ENCODE measurements at regions not wholly inside any gene's neighbourhood (a gene's known extent, or its start where the extent isn't known, plus 50 kb on each side); places are given as distances from the start of the nearest gene placed in this dataset.

DNA sequence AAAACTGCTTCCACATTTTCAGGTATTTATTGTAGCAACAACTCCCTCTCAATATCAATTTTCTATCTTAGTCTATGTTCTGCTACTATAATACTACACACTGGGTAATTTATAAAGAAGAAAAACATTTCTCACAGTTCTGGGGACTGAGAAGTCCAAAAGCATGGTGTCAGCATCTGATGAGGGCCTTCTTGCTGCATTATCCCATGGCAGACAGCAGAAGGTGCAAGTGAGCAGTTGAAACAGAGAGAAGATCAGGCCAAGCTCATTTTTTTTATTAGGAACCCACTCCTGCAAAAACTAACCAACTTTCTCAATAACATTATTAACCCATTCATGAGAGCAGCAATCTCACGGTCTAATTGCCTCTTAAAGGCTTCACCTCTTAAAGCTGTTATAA is 376.0 kb downstream of the RAB28 start:
- no peak for TF ChIP-seq POLR2A (IDR thresholded peaks at IDR 0.05)
- TF ChIP-seq, protein P1, sequence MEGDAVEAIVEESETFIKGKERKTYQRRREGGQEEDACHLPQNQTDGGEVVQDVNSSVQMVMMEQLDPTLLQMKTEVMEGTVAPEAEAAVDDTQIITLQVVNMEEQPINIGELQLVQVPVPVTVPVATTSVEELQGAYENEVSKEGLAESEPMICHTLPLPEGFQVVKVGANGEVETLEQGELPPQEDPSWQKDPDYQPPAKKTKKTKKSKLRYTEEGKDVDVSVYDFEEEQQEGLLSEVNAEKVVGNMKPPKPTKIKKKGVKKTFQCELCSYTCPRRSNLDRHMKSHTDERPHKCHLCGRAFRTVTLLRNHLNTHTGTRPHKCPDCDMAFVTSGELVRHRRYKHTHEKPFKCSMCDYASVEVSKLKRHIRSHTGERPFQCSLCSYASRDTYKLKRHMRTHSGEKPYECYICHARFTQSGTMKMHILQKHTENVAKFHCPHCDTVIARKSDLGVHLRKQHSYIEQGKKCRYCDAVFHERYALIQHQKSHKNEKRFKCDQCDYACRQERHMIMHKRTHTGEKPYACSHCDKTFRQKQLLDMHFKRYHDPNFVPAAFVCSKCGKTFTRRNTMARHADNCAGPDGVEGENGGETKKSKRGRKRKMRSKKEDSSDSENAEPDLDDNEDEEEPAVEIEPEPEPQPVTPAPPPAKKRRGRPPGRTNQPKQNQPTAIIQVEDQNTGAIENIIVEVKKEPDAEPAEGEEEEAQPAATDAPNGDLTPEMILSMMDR (IDR thresholded peaks at IDR 0.05), result no peak
- no peak for TF ChIP-seq POLR2AphosphoS5 (IDR thresholded peaks at IDR 0.05)
- 91% methylated on average over 1 of the region's 1 CpG for WGBS
- Histone ChIP-seq H3K9me3 (no peaks in the 10 kb centered on the region), H3K4me1 (replicated peaks) (no peaks in the 10 kb centered on the region), H3K27me3 (replicated peaks; ENCODE audit: insufficient read depth) (no peaks in the 10 kb centered on the region), H3K27ac (no peak overlapping the region), H3K36me3 (no peaks in the 10 kb centered on the region), H3K4me3 (no peak overlapping the region)
- intact Hi-C loops (cut with DNase I), result no loop called here
- no peak for DNase-seq (ENCODE audit: low spot score)

DNA sequence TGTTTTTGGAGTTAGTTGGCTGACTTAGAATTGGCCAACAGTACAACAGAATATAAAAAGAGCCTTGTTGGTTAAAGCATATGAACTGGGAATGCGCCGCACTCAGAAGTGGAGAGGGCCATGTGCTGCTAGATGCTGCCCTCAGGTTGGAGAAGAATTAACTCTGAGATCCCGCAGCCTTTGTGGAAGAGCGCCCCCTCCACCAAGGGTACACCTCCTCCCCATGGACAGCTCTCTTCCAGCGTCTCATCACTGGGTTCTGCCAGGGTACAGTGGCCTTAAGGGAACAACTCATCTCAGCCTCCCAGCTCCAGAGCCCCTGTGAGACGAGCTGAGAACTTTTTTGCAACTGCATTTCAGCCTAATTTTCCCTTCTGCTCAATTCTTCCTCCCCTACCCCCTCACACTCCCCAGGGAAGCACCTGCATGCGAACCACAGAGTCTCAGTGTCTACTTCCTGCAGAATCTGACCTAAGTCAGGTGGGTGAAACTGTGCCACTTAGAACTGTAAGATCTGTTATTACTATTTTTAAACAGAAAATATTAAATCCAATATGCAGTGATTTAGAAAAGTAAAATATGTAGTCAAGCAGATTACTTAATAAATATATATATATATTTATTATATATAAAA is 380.6 kb downstream of the RAB28 start:
- 74% methylated on average over 7 of the region's 7 CpGs for WGBS
- Histone ChIP-seq H3K4me1 (replicated peaks) (no peaks in the 10 kb centered on the region), H3K4me3 (no peak overlapping the region), H3K27me3 (replicated peaks; ENCODE audit: insufficient read depth) (no peaks in the 10 kb centered on the region), H3K9me3 (no peaks in the 10 kb centered on the region), H3K27ac (no peak overlapping the region), H3K36me3 (no peaks in the 10 kb centered on the region)
- intact Hi-C loops (cut with DNase I), result no loop called here
- DNase-seq (ENCODE audit: low spot score), result no peak
- no peak for TF ChIP-seq POLR2AphosphoS5 (IDR thresholded peaks at IDR 0.05)
- TF ChIP-seq, protein P1 (IDR thresholded peaks at IDR 0.05), result no peak
- no peak for TF ChIP-seq POLR2A (IDR thresholded peaks at IDR 0.05)

- no peak overlapping the region for H3K4me3 ChIP-seq
- H3K4me1 ChIP-seq (replicated peaks), result no peaks in the 10 kb centered on the region
- DNase-seq (ENCODE audit: low spot score), result no peak
- TF ChIP-seq, protein P1 (IDR thresholded peaks at IDR 0.05), result no peak
- no peak for TF ChIP-seq POLR2A (IDR thresholded peaks at IDR 0.05)
- TF ChIP-seq POLR2AphosphoS5 (IDR thresholded peaks at IDR 0.05), result no peak
- H3K27me3 ChIP-seq (replicated peaks; ENCODE audit: insufficient read depth), result no peaks in the 10 kb centered on the region
- H3K9me3 ChIP-seq, result no peaks in the 10 kb centered on the region
- intact Hi-C loops (cut with DNase I), result no loop called here
- H3K36me3 ChIP-seq, result no peaks in the 10 kb centered on the region
- no peak overlapping the region for H3K27ac ChIP-seq
- WGBS, result 87% methylated on average over 6 of the region's 6 CpGs
Observed at GRCh38 chr4:13102092-13102742, 381.9 kb downstream of the RAB28 start.

DNA sequence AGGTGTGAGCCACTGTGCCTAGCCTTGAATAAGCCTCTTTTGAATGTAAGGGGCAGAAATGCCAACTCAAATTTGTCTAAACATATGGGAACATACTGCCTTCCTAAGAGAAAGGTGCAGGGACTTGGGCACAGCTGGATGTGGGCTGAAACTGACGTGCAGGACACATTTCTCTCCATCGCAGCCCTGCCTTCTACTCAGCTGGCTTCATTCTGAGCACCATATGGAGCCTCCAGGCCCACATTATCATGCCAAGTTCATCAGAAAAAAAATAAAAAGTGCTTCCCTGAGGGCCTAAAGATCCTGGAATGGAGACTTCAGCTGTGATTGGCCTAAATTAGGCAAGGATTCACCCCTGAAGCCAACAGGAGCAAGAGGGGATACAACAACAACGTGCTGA is 386.2 kb downstream of the RAB28 start:
- Histone ChIP-seq H3K27ac (no peak overlapping the region), H3K27me3 (replicated peaks; ENCODE audit: insufficient read depth) (no peaks in the 10 kb centered on the region), H3K9me3 (no peaks in the 10 kb centered on the region), H3K36me3 (no peaks in the 10 kb centered on the region), H3K4me3 (no peak overlapping the region), H3K4me1 (replicated peaks) (no peaks in the 10 kb centered on the region)
- no peak for DNase-seq (ENCODE audit: low spot score)
- 93% methylated on average over 3 of the region's 3 CpGs for WGBS
- TF ChIP-seq POLR2AphosphoS5 (IDR thresholded peaks at IDR 0.05) (no peak), POLR2A (IDR thresholded peaks at IDR 0.05) (no peak)
- TF ChIP-seq, protein P1 (IDR thresholded peaks at IDR 0.05), result no peak
- intact Hi-C loops (cut with DNase I), result no loop called here

- H3K36me3 ChIP-seq, result no peaks in the 10 kb centered on the region
- DNase-seq (ENCODE audit: low spot score), result no peak
- H3K9me3 ChIP-seq, result no peaks in the 10 kb centered on the region
- 89% methylated on average over 1 of the region's 1 CpG for WGBS
- no peak overlapping the region for H3K27ac ChIP-seq
- no peaks in the 10 kb centered on the region for H3K27me3 ChIP-seq (replicated peaks; ENCODE audit: insufficient read depth)
- no peak for TF ChIP-seq POLR2AphosphoS5 (IDR thresholded peaks at IDR 0.05)
- TF ChIP-seq, protein P1 (IDR thresholded peaks at IDR 0.05), result no peak
- TF ChIP-seq POLR2A (IDR thresholded peaks at IDR 0.05), result no peak
- H3K4me3 ChIP-seq, result no peak overlapping the region
- H3K4me1 ChIP-seq (replicated peaks), result no peaks in the 10 kb centered on the region
- intact Hi-C loops (cut with DNase I), result no loop called here
Observed at GRCh38 chr4:13095722-13096121, 388.4 kb downstream of the RAB28 start.
